Fibroblast of skin of back (primary cell): ENCODE measurements at regions not wholly inside any gene's neighbourhood (a gene's known extent, or its start where the extent isn't known, plus 50 kb on each side); places are given as distances from the start of the nearest gene placed in this dataset.
A peak's percentile ranks its signal among the peaks of the same experiment; 100 is the strongest.

ENCODE experiments used
- DNase-seq: peaks from one replicate; pipeline ENCODE4 v3.0.0-alpha.2; 2013

DNA sequence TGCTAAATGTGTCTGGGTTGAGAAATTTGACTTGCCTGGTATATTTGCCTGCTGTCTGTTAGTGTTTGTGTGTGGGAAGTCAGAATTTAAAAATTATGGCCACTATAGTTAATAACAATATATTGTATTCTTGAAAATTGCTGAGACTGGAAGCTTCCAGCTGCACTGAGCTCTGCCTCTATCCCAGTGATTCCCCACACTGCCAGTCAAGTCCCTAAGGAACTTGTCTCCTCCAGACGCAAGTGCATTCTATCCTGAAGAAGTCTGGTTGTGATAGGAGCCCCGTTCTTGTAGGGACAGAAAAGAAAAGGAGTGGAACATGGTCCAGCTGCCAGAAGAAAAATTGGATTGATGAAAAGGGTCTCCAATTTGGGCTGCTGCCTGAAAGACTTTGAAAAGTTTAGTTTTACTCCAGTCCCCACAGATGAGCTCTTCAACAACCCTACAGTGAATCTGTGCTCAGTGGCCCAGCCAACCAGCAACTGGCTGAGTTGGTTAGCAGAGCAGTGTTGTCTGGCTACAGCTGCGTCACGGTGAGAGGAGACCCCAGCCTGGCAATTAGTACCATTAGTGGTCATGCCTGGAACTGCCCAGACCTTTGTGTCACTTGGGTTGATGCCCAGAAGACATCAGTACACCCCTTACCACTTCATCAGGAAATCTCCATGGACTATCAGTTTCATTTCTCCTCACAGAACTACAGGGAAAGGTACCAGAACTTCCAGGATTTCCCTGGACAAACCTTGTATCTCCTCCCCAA, 183.1 kb upstream of the MCHR2 start:
- DNase-seq = no peak

DNA sequence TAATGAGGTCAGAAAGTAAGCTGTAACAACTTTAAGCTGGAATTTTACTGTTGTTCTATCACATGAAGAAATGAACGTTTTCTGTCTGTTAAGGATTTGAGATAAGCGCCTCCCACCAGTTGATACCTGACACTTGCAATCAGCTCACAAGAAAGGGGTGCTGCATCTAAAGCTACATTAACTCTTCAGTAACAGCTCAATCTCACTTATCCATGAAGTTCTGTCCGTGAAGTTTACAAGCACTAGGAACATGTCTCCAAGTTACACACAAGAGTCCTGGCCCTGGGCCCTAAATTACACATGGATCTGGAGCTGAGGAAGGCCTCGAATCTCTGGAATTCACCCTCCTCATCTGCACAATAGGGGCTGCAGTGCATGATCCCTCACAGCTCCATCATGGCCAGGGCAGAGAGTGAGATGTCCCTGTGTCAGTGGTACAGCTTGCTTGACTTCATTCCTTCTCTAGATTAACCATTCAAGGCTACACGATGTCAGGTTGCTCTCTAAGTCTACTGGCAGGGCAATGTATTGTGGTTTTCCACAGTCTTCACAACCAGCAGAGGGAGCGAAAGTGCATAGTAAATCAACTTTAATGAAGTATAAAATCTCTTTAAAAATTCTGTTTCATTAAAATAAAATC, 182.4 kb upstream of the MCHR2 start:
- peak; percentile 74 for DNase-seq

DNA sequence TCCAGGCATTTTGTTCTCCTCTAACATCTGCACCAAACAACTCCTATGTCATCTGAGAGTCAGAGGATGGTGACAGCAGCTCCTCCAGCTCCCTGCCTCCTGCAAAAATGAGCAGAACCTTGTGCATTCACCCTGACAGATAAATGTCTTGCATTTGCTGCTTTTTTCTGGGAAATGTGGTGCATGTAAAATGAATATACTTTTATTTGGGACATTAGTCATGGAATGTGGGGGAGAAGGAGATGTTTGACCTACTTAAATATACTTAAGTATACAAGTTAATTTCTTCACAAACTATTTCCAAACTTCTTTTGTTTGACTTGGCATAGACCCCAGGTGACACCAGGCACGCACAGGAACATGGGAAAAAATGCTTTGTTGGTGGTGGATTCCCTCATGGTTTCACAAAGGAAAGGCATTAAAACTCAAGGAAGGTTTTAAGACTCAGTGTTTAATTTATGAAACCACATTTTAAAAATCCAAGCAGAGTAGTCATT, 181.8 kb upstream of the MCHR2 start:
- peak; percentile 97 for DNase-seq

DNA sequence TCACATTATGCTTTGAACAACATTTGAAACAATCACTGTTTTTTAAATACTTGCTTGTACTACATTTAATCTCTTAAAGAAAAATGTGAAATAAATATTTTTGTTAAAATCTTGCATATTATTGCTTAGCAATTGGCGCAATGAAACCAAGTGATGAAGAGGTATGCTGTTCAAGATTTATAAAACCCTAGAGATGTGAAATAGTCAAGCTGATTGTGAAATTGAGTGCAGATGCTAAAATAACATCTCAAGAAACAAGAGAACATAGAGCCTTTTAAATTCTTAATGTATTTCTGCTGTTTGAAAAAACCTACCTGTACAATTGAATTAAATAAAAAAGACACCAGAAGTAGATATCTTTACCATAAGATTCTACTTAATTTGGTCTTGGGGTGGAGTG, 179.2 kb upstream of the MCHR2 start:
- DNase-seq = no peak

DNA sequence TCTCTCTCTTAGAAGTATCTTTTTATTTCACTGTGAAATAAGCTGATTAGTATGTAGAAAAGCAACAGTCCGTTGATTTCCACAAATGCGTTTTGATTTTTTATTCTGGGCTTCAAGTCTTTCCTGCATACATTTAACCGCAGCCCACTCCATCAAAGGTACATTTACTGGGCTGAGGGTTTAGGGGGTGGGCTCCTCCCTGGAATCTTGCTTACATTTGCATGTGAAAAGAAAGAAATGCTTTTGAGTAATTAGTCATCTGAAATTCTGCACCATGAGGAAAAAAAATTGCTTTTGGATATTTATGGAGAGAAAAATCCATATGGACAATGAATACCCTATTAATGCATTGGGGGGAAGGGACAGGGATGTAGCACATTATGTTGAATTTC, 178.3 kb upstream of the MCHR2 start:
- DNase-seq = no peak

DNA sequence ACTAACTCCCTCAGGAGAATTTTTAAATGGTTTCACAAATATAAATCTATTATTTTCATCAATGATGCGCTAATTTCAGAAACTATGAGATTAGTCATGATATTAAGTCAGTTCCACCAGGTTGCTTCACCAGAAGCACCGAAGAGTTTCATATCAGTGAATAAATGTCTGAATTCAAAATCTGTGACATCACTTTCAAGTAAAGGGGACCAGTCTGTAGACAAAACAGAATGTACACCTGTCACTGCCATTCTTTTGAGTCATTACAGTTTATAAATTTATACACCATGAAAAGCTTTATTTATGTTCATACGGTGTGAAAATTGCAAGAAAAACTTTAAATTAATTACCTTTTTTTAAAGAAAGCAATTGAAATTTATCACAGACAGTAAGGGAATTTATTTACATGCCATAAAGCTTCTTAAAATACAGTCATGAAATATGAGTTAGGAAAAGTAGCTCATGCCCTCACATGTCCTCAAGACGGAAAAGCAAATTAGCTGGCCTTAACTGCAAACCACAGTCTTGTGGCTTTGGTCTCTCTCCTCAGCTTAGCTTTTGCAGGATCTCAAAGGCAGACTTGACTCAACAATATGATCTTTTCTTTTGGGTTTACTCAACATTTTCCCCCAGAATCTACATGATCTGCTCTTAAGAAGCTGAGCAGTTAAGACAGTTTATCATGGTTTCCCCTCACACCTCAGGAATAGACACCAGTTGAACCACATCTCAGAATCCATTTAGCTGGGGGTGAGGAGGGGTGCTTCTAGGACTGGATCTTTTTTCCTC, 177.7 kb upstream of the MCHR2 start:
- peak; percentile 62 for DNase-seq

DNA sequence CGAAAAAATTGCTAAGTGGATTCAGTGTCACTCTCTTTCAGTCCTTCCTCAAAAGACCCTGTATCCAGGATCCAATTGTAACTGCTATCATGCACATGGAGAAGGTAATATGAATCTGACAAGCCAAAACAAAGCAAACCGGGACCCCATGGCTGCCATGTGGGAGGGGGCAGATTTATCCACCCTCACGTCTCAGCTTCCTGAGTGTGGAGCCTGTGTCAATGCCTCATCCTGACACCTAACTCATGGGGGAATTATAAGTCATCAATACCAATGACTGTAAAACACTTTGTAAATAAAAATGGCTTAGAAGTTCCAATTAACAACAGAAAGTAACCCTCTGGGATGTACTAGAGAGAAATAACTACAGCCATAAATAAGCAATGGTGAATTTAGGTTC, 174.1 kb upstream of the MCHR2 start:
- no peak for DNase-seq

DNA sequence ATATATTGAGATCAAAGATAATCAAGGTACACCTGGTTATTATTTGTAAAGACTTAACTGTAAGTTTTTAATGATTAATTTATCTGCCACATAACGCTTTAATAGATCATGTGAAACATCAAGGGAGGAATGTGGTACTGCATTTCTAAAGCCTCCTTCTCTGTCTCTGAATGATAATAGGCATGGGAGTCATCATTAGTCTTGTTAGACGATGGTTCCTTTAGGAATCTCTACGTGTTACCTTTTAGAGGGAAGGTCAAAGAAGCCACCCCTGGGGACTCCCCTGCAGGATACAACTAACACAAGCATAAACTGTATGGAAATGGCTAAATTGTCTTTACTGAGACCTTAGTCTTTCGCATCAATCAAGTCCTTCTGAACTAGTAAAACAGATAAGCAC, 173.6 kb upstream of the MCHR2 start:
- no peak for DNase-seq

DNA sequence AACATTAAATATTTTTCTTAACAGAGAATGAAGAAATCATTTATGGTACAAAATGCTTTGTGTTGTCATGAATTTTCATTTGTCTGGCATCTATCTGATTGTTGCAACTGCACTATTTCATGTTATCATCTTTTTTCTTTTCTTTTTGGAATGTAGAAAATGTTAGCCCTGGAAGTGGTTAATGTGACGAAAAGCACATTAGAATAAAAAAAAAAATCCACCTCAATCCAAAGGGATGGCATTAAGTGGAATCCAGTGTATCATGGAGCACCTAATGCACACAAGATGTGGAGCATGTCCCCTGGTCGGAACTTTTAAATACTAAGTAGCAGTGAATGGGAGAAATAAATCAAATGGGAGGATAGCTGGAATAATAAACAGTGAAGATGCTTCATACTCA, 172.9 kb upstream of the MCHR2 start:
- DNase-seq = no peak

DNA sequence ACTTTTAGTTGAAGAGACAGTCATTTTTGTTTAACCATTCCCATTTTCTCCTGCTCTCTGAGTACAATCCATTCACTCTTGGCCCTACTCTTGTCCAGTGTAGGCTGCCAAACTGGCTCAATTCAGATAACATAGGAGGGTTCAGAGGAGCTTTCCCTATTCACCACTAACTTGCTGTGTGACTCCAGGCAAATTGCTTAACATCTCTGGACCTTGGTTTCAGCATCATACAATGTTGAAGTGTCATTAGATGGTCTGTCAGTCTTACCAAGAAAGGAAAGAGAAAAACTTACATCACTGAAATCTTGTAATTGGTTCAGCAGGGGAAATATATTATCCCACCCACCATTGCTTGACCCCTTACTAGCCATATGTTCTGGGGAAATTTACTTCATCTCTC, 171.4 kb upstream of the MCHR2 start:
- no peak for DNase-seq

DNA sequence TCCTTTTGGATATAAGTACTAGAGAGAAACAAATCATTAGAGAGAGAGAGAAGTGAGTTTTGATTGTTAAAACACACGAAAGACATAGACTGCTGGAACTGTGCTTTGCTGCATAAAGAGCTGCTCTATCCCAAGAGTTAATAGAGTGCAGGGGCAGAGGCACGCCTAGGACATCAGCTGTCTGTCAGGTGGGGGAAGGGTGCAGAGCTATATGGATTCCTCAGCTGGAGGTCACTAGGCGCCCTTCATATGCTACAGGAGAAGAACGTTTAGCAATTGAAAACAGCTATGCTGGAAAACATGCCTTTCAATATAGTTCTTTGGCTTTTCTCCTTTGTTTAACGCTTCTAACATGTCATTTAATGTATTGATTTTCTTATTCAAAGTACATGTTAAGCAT, 169.0 kb upstream of the MCHR2 start:
- no peak for DNase-seq

DNA sequence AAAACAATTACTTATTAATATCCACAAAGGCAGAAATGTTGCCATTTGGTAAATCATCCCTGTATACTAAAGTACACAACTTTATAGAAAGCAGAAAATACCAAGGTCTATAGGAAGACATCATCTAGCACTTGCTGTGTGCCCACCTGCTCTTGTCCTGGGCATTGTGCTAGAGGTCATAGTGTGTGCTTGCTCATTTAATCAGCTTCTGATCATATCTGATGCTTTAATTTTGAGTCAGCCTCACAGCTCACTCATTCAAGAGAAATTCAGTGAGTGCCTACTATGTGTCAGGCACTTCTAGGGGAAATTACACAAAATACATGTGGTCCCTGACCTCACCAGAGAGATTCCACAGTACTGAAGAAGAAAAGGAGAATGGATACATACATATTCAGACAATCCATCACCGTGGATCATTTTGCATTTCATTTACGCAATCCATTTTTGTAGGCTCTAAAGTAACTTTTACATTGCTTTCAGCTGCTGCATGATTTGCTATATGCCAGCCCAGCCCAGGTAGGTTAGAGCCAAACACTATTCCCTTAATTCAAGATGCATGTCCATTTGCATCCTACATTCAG, 167.9 kb upstream of the MCHR2 start:
- no peak for DNase-seq

DNA sequence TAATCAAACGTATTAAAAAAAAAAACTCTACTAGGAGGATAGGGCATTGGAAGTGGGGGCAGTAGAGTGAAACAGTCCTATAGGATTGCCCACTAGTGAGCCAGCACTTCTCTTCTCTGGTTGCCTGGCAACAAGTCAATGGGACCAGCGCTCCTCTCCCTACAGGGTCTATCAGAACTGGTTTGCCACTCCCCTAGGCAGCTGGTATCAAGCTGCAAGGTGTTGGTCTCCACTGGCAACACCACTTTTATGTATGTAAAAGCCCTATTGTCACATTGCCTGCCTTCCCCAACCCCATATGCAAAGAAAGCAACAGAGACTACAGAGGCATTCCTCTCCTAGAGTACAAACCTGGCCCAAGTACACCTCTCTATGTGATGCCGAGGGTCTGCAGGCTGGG, 166.9 kb upstream of the MCHR2 start:
- DNase-seq = no peak

DNA sequence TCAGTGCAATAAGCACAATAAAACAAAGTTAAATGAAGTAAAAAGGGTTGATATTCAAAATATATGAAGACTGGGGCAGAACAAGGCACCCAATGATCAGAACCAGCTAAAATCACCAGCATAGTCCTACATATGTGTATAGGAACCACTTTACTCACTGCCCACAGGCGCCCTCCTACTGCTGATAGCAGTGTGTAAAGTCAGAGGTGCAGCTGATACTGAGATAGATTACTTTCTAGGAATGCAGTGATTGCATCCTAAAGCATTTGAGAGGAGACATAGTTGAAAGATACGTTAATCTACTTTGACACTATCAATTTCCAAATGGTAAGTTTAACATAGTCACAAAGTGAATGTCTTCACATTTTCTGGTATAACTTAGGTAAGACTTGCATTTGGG, 161.1 kb upstream of the MCHR2 start:
- no peak for DNase-seq

DNA sequence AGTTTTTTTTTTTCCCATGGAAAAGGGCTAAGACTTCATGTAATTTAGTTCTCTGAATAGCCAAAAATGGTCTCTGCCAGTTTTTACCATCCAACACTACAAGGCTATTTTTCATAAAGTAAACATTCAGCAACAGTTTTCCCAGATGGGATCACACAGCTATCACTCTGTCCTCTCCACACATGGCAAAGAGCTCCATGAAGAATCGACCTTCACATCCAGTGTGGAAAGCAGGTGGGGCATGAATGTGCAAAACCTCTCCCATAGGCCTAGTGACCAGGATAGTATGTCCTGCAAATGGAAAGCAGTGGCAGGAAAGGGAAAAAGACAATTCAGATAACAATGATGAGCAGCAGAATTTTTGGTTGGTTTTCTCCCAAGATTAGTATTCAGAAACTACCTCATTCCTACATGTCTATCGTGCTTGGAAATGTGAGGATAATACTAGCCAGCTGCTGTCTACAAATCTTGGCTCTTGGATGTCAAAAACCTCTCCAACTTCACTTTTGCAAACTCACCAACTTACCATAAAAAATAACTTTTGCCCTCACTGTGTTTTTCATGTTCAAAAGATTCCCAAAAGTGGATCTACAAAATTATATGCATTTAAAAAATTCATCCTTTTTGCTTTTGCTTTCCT, 159.7 kb upstream of the MCHR2 start:
- no peak for DNase-seq

DNA sequence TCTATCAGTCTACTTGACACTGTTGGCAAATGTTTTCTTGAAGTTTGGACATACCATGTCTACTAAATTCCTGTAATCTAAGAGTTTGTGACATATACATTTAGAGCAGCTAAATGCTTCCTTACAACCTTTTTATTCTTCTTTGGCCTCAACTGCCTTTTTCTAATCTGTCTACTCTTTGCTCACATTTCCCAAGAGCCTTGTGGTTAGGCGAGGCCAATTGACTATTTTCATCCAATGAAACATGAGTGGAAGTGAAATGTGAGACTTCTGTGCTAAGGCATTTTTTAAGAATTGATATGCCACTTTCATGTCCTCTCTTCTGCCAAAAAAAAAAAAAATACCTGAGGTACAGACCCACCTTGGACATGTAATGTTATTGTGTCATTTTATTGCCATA, 158.2 kb upstream of the MCHR2 start:
- no peak for DNase-seq

DNA sequence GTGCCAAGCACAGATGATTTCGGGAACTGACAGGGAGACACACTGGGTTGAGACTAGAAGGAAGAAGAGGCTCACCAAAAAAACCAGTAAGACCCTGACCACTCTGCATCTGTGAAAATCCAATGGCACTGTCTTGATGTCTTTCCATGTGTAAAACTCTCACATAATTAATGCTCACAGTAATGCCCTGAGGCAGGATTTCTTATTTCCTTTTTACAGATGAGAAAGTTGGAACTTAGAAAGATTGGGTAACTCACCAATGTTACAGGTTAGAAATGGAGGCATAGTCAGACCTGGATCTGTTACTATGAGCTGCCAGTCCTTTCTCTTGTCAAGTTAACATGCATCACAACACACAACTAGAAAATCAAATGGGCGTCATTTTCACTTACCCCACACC, 151.0 kb upstream of the MCHR2 start:
- DNase-seq = no peak

DNA sequence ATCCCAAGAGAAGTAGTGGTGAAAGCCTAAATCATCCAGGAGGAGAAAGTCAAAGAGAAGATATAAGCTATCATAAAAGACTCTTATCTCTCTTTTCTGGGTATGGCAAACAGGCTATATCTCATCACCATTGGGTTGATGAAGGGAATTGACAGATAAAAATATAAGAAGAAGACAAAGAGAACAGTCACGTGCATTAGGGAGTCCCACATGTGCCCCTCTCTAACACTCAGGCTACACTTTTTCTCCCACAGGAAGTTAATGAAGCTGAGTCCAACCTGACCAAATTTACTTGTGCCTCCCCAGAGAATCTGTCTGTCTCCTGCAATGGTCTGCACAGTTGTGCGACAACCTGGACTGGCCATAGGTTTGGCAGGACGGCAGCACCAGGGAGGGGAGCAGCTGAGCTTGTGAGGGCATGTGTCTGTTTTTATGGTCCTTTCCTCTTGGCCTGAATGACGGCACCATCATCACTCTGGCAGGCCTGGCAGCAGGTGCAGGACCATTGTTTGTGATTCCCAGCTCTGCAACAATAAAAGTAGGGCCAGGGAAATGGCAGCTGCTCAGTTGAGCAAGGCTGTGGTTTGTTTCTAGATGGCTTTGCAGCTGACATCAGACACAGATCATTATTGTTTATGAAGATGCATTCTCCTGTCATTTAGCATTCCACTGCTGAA, 144.5 kb upstream of the MCHR2 start:
- no peak for DNase-seq

DNA sequence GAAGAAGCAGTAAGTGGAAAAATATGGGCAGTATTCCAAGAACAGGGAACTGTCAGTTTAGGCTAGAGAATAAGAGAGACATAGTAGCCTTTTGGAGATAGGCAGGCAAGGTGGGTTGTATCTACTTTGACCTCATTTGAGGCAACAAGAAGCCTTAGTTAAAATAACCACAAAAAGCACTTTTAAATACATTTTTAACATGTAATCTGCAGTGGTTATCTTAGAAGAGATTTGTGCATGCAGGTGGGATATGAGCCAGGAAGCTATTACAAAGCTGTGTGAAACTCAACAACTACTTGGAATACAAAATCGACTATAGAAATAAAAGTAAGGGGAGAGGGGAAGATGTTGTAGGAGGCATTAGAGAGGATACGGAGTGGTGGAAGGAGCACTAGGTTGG, 143.7 kb upstream of the MCHR2 start:
- DNase-seq = no peak

DNA sequence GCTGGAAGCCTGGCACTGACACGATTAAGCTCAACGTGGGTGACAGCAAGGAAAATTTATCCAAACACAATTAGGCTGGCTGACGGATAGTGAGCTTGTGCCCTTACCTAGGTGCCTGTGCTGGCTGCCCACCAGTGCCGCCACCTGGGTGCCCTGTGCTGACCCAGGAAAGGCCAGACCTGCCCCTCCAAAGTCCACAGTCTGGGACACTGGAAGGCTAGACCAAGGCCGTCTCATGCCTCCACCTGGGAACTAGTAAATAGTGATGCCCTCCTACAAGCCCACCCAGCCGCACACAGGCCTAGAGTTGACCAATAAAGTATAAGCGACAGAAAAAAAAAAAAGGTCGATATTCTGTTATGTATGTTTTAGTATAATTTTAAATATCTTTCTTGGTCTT, 142.6 kb upstream of the MCHR2 start:
- DNase-seq = no peak

DNA sequence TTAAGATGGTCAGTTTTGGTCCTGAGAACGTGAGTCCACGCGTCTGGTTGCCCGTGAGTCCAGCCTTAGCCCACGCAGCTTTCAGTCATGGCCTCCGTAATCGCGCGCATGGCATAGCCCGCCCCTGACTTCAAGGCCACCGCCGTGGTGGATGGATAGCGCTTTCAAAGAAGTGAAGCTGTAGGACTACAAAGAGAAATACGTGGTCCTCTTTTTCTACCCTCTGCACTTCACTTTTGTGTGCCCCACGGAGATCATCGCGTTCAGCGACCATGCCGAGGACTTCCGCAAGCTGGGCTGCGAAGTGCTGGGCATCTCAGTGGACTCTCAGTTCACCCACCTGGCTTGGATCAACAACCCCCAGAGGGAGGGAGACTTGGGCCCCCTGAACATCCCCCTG, 142.0 kb upstream of the MCHR2 start:
- no peak for DNase-seq

DNA sequence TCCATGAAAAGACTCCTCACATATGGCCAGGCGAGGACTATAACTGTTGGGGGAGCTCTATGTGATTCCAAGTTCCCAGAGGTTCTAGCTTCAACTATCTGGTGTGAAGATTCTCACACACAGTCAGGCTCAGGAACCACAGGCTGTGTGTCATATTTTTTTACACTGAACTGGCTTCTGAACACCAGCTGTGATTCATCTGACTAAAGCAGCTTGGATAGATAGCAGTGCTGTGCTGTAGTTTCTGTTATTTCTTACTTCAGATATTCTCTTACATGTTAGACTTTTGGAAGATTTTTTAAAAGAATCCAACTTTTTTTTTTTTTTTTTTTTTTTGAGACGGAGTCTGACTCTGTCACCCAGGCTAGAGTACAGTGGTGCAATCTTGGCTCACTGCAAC, 140.7 kb upstream of the MCHR2 start:
- peak; percentile 62 for DNase-seq
